ENCODE measurements at regions not wholly inside any gene's neighbourhood (a gene's known extent, or its start where the extent isn't known, plus 50 kb on each side); places are given as distances from the start of the nearest gene placed in this dataset.

GRCh38 chr10:78248651-78249464 is 215.2 kb downstream of the RPS24 start:
- DNase-seq (ENCODE audit: low read depth in 1 of 2, low spot score in 1 of 2) = peak in 1 of 2 donors; percentile 80
- H3K36me3 ChIP-seq = no peaks in the 10 kb centered on the region
- H3K4me3 ChIP-seq = no peak overlapping the region
- no peak overlapping the region for H3K27ac ChIP-seq
- H3K4me1 ChIP-seq (ENCODE audit: low read depth) = peaks cover 7% of the 10 kb centered on the region
- no peak for TF ChIP-seq CTCF (IDR thresholded peaks at IDR 0.05; ENCODE audit: low read depth, low read length)
- no peaks in the 10 kb centered on the region for H3K27me3 ChIP-seq
- no peaks in the 10 kb centered on the region for H3K9me3 ChIP-seq (ENCODE audit: low read depth)

- Histone ChIP-seq H3K27ac (no peak overlapping the region), H3K27me3 (no peaks in the 10 kb centered on the region), H3K4me3 (no peak overlapping the region), H3K4me1 (ENCODE audit: low read depth) (peaks cover 7% of the 10 kb centered on the region), H3K9me3 (ENCODE audit: low read depth) (no peaks in the 10 kb centered on the region), H3K36me3 (no peaks in the 10 kb centered on the region)
- TF ChIP-seq CTCF (IDR thresholded peaks at IDR 0.05; ENCODE audit: low read depth, low read length) = no peak
- DNase-seq (ENCODE audit: low read depth in 1 of 2, low spot score in 1 of 2) = no peak
Observed at GRCh38 chr10:78249690-78250089, 216.0 kb downstream of the RPS24 start.

GRCh38 chr10:78250313-78251015 is 216.8 kb downstream of the RPS24 start:
- no peaks in the 10 kb centered on the region for H3K9me3 ChIP-seq (ENCODE audit: low read depth)
- peaks cover 7% of the 10 kb centered on the region for H3K4me1 ChIP-seq (ENCODE audit: low read depth)
- no peak overlapping the region for H3K4me3 ChIP-seq
- H3K27ac ChIP-seq = no peak overlapping the region
- DNase-seq (ENCODE audit: low read depth in 1 of 2, low spot score in 1 of 2) = no peak
- no peak for TF ChIP-seq CTCF (IDR thresholded peaks at IDR 0.05; ENCODE audit: low read depth, low read length)
- H3K27me3 ChIP-seq = no peaks in the 10 kb centered on the region
- H3K36me3 ChIP-seq = no peaks in the 10 kb centered on the region

GRCh38 chr10:78251016-78251385 is 217.3 kb downstream of the RPS24 start:
- Histone ChIP-seq H3K9me3 (ENCODE audit: low read depth) (no peaks in the 10 kb centered on the region), H3K27me3 (no peaks in the 10 kb centered on the region), H3K36me3 (no peaks in the 10 kb centered on the region), H3K4me1 (ENCODE audit: low read depth) (peaks cover 13% of the 10 kb centered on the region), H3K27ac (no peak overlapping the region), H3K4me3 (no peak overlapping the region)
- TF ChIP-seq CTCF (IDR thresholded peaks at IDR 0.05; ENCODE audit: low read depth, low read length) = no peak
- DNase-seq (ENCODE audit: low read depth in 1 of 2, low spot score in 1 of 2) = no peak

GRCh38 chr10:78252286-78252685 is 218.6 kb downstream of the RPS24 start:
- Histone ChIP-seq H3K27me3 (no peaks in the 10 kb centered on the region), H3K4me3 (no peak overlapping the region), H3K27ac (no peak overlapping the region), H3K36me3 (no peaks in the 10 kb centered on the region), H3K9me3 (ENCODE audit: low read depth) (no peaks in the 10 kb centered on the region), H3K4me1 (ENCODE audit: low read depth) (peaks cover 26% of the 10 kb centered on the region)
- DNase-seq (ENCODE audit: low read depth in 1 of 2, low spot score in 1 of 2) = no peak
- no peak for TF ChIP-seq CTCF (IDR thresholded peaks at IDR 0.05; ENCODE audit: low read depth, low read length)

Measured in cardiac muscle cell (in vitro differentiated cells and primary cell).